NT2/D1 (cell line): ENCODE measurements at regions not wholly inside any gene's neighbourhood (a gene's known extent, or its start where the extent isn't known, plus 50 kb on each side); places are given as distances from the start of the nearest gene placed in this dataset.
A peak's percentile ranks its signal among the peaks of the same experiment; 100 is the strongest.
"Not testable (repeated sequence)": the region's sequence is repeated elsewhere in the genome, so short reads cannot be mapped to it uniquely, and the experiment has no call there.

Experiments used
- DNase-seq: peaks from one replicate; pipeline ENCODE4 v3.0.0-alpha.2; 2011; ENCODE audit warnings: low read depth, low spot score
- H3K27me3 ChIP-seq: 2 replicates; pipeline ENCODE4 v1.6.0; 2011; ENCODE audit warnings: mild to moderate bottlenecking; ENCODE audit not compliant: insufficient read length, insufficient read depth
- H3K36me3 ChIP-seq: 2 replicates; pipeline ENCODE4 v1.6.1; 2011; ENCODE audit warnings: mild to moderate bottlenecking, low read length, mixed read lengths; ENCODE audit not compliant: insufficient read depth, insufficient read length
- H3K4me1 ChIP-seq: 2 replicates; pipeline ENCODE4 v1.5.1; 2011; ENCODE audit not compliant: insufficient read depth, insufficient read length
- H3K4me3 ChIP-seq: 2 replicates; pipeline ENCODE4 v1.5.1; 2011; ENCODE audit warnings: low read depth; ENCODE audit not compliant: insufficient read length
- H3K9ac ChIP-seq: 2 replicates; pipeline ENCODE4 v1.6.0; 2011; ENCODE audit warnings: low read depth; ENCODE audit not compliant: insufficient read length
- H3K9me3 ChIP-seq: 2 replicates; pipeline ENCODE4 v1.5.1; 2011; ENCODE audit warnings: mild to moderate bottlenecking, low read length; ENCODE audit not compliant: insufficient read depth

- not testable (repeated sequence) for H3K4me1 ChIP-seq, H3K4me3 ChIP-seq, H3K9me3 ChIP-seq, H3K9ac ChIP-seq, DNase-seq, H3K27me3 ChIP-seq, H3K36me3 ChIP-seq
Measured at GRCh38 chr9:62862180-62862579, 1672.3 kb downstream of the SPATA31A7 start.

- H3K27me3 ChIP-seq = not testable (repeated sequence)
Measured at GRCh38 chr9:62863319-62863718, 1673.5 kb downstream of the SPATA31A7 start.

GRCh38 chr9:62863867-62864266 is 1674.0 kb downstream of the SPATA31A7 start:
- not testable (repeated sequence) for H3K4me3 ChIP-seq, H3K36me3 ChIP-seq, H3K4me1 ChIP-seq, H3K27me3 ChIP-seq, H3K9me3 ChIP-seq, H3K9ac ChIP-seq, DNase-seq

More at GRCh38 chr9:62863319-62863718, 1673.5 kb downstream of the SPATA31A7 start:
- H3K4me1 ChIP-seq, H3K9me3 ChIP-seq, H3K9ac ChIP-seq, DNase-seq, H3K36me3 ChIP-seq, H3K4me3 ChIP-seq: not testable (repeated sequence)

DNA sequence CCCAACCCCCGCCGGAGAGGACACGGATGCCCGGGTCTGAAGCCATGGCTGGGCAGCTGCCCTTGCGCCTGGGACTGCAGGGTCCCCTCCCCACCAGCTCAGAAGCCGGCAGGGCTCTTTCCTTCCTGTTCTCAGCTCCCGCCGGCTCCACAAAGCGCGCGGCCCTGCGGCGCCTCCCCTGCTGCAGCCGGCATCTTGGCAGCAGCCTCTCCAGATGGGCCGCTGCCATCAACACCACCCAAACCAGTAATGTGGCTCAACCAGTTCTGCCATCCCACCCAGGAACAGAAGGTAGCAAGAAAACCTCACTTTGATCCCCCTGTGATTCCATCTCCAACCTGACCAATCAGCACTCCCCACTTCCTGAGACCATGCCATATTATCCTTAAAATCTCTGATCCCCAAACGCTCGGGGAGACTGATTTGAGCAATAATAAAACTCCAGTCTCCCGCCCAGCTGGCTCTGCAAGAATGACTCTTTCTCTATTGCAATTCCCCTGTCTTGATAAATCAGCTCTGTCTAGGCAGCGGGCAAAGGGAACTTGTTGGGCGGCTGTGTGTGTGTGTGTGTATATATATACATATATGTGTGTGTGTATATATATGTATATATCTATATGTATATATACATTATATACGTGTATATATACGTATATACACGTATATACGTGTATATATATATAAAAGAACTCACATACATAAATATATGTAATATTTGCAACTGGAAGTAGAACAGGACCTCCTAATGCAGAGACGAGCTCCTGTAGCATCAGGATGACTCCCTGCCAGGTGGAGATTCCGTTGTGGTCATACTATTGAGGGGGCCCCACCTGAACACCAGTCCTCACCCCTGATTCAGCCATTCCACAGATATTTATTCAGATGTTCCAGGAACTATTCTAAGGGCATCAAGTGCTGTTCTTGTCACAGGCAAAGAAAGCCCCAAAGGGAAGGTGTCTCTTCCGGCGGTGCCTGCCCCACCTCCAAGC is 1674.9 kb downstream of the SPATA31A7 start:
- not testable (repeated sequence) for H3K9me3 ChIP-seq, H3K4me1 ChIP-seq, H3K36me3 ChIP-seq, H3K27me3 ChIP-seq
- peak overlapping the region; percentile 19 for H3K4me3 ChIP-seq
- H3K9ac ChIP-seq = peak overlapping the region; percentile 37
- peak; percentile 80 for DNase-seq

DNA sequence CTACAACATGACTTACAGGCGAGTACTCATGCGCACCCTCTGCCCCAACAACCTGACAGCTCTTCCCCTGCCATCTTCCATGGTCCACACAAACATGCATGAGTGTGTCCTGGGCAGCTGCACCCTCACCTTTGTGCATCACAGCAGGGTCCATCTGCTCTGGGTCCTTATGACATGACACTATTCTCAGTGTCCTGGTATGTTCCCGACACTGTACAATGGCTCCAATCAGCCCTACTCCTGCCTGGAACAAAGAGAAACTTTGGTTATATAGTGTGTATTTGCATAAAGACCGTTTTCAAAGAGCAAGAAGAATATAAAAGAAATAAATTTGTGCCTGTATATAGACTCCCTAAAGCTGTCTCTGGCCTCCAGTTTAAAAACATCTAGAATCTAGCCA is 1679.2 kb downstream of the SPATA31A7 start:
- not testable (repeated sequence) for H3K4me1 ChIP-seq, DNase-seq, H3K9ac ChIP-seq, H3K4me3 ChIP-seq, H3K36me3 ChIP-seq, H3K9me3 ChIP-seq, H3K27me3 ChIP-seq

DNA sequence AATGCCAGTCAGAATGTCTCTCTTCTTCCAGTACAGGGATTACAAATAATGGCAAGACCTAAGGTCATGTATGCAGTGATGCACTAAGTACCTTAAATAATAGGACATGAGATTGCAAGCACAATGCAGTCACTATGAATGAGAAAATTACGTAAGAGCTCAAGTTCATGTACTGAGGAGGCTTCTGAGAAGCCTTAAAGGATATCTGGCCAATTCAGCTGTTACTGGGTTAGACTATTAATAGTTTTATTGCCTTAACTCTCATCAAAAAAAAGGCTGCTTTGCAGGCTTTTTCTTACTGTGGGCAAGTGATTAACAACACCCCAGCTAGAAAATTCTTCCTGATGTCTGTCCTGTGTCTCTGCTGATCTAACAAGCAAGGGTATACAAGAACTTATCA is 1681.9 kb downstream of the SPATA31A7 start:
- not testable (repeated sequence) for H3K9ac ChIP-seq, H3K36me3 ChIP-seq, H3K4me1 ChIP-seq, DNase-seq, H3K4me3 ChIP-seq, H3K27me3 ChIP-seq, H3K9me3 ChIP-seq

DNA sequence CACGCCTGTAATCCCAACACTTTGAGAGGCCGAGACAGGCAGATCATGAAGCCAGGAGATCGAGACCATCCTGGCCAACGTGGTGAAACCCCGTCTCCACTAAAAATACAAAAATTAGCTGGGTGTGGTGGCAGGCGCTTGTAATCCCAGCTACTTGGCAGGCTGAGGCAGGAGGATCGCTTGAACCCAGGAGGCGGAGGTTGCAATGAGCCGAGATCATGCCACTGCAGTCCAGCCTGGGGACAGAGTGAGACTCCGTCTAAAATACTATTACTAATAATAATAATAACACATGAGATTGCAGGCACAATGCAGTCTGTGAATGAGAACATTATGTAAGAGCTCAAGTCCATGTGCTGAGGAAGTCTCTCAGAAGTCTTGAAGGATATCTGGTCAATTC is 1684.4 kb downstream of the SPATA31A7 start:
- H3K4me3 ChIP-seq, H3K36me3 ChIP-seq, H3K27me3 ChIP-seq, H3K9ac ChIP-seq, H3K4me1 ChIP-seq, DNase-seq, H3K9me3 ChIP-seq: not testable (repeated sequence)

- DNase-seq = peak; percentile 47
- not testable (repeated sequence) for H3K4me3 ChIP-seq, H3K36me3 ChIP-seq, H3K9me3 ChIP-seq, H3K4me1 ChIP-seq, H3K27me3 ChIP-seq, H3K9ac ChIP-seq
Measured at GRCh38 chr9:62874745-62875599, 1685.1 kb downstream of the SPATA31A7 start.

GRCh38 chr9:62877552-62877951 is 1687.7 kb downstream of the SPATA31A7 start:
- not testable (repeated sequence) for H3K27me3 ChIP-seq

DNA sequence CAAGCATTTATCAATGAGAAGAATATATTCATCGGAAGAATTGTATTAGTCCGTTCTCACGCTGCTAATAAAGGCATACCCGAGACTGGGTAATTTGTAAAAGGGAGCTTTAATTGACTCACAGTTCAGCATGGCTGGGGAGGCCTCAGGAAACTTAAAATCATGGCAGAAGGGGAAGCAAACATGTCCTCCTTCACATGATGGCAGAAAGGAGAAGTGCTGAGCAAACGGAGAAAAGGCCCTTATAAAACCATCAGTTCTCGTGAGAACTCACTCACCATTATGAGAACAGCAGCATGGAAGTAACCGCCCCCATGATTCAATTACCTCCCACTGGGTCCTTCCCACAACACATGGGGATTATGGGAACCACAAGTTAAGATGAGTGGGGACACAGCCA is 1688.2 kb downstream of the SPATA31A7 start:
- H3K9ac ChIP-seq, H3K36me3 ChIP-seq, H3K9me3 ChIP-seq, H3K27me3 ChIP-seq, H3K4me3 ChIP-seq, DNase-seq, H3K4me1 ChIP-seq: not testable (repeated sequence)

More at GRCh38 chr9:62877552-62877951, 1687.7 kb downstream of the SPATA31A7 start:
- H3K4me1 ChIP-seq, H3K9me3 ChIP-seq, H3K9ac ChIP-seq, DNase-seq, H3K4me3 ChIP-seq, H3K36me3 ChIP-seq: not testable (repeated sequence)

GRCh38 chr9:62880453-62880852 is 1690.6 kb downstream of the SPATA31A7 start:
- not testable (repeated sequence) for DNase-seq, H3K36me3 ChIP-seq, H3K4me1 ChIP-seq, H3K4me3 ChIP-seq, H3K9ac ChIP-seq, H3K27me3 ChIP-seq, H3K9me3 ChIP-seq
